HG03439 (cell line): ENCODE measurements at regions not wholly inside any gene's neighbourhood (a gene's known extent, or its start where the extent isn't known, plus 50 kb on each side); places are given as distances from the start of the nearest gene placed in this dataset.

Experiments
- ATAC-seq: cut with Tn5 transposase; IDR thresholded peaks from one replicate; pipeline ENCODE4 v1.9.1; 2021; ENCODE audit warnings: mild to moderate bottlenecking, moderate library complexity; ENCODE audit not compliant: unreplicated experiment

GRCh38 chr10:88058750-88059149 lies 195.3 kb downstream of the PTEN start:
- ATAC-seq = no peak

DNA sequence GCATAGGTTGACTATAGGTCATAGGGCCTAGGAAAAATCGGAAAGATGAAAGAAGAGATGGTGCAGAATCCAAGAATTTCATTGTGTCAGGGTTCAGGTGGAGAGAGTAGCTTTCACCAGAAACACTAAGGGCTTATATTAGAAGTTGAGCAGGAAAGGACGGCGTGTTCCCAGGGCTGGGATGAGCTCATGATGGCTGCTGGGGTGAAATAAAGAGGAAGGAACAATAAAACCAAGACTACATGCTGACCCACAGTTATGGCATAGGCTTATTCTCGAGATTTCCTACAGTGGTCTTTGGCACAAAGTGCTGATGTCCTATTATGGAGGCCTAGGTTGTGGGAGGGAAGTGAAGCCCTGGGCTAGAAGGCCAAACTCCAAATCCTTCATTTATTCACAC lies 195.8 kb downstream of the PTEN start:
- no peak for ATAC-seq

DNA sequence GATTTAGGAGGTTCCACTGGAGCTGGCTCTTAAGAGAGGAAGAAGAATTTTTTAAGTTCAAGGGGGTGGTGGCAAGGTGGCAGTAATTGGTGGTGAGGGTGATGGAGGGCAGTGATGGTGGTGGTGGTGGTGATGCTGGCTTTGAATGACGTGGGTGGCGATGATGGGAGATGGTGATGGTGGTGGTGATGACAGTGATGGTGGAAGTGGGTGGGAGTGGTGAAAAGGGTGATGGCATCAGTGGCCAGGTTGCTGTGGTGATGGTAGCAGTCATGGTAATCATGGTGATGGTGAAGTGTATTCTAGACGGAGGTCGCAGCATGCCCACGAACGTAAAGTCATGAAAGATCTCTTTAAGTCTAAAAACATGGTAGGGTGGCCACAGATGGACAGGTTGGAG lies 197.3 kb downstream of the PTEN start:
- no peak for ATAC-seq

DNA sequence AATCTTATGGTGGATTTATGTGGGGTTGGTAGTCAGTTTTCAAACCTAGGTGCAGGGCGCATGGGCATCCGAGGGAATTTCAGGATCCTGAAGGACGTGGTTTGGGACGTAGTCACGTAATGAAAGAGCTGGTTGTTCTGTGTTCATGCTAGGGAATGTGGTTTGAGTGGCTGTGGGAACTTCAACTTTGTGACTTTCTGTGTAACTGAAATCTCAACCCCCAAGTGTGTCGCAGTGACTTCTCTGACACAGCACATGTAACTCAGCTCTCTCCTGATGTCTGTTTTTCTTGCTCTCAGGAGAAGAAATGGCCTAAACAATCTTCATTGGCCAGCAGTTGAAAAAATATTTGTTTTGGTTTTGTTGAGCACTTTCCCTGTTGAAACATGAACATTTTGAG lies 199.0 kb downstream of the PTEN start:
- ATAC-seq = no peak

DNA sequence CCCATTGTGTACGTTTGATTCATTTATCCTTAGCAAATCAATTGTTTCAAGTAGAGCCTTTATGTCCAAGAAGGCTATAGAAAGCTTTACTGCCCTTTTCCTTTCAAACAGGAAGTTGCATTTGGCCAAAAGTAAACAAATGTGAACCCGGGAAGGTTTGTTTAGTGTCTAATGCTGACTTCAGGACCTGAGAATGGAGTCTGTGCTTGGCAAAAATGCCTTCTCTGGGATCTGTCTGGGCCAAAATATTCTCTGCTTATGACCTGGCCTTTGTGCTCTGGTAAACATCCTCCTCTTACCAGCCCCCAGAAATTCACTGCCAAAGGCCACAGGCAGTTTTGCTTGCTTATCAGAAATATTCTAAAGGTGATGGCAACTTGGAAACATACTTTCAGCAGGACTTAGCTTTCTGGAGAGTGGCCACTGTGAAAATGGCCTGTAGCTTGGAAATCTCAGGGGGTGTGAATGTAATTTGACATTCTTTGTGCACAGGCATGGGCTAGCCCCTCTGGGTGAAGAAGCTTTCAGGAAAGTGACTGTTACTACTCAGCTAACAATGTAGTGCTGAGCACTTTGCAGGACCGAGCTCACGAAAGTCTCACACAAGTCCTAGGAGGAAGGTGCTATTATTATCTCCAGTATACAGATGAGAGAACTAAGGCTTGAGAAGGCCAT lies 199.5 kb downstream of the PTEN start:
- no peak for ATAC-seq

DNA sequence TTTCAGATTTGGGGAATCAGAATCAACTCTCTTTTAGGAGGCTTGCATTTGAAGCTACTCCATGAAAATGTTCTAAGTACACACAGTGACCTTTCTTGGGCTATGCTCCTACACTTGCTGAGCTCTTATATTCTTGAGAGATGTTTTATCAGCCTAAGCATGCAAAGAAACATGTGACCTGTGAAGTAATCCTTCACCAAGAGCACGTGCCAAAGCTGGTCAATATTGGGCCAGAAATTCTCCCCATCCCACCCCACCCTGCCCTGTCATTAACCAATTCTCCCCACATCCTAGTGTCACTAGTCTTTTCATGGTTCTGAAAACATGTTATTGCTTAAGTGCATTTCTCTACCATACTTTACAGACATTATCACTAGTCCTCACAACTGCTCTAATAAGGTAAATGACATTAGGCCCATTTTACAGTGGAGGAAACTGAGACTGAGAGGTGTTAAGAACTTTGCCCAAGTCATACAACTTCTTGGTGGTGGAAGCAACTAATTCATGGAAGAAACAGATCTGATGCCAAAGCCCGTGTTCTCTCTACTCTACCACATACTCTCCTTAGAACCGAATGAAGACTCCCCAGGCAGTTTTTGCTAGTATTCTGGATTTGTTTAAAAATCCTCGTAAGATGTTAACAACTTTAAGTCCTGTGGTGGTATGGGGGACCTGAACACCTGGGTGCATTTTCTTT lies 200.6 kb downstream of the PTEN start:
- no peak for ATAC-seq

- peak; percentile 60 for ATAC-seq
These were observed 201.4 kb downstream of the PTEN start for GRCh38 chr10:88064608-88065382.

- peak; percentile 17 for ATAC-seq
These were observed 202.1 kb downstream of the PTEN start for GRCh38 chr10:88065383-88066049.

- ATAC-seq = no peak
These were observed 202.9 kb downstream of the PTEN start for GRCh38 chr10:88066319-88066718.

GRCh38 chr10:88066876-88067275 lies 203.5 kb downstream of the PTEN start:
- ATAC-seq = no peak

DNA sequence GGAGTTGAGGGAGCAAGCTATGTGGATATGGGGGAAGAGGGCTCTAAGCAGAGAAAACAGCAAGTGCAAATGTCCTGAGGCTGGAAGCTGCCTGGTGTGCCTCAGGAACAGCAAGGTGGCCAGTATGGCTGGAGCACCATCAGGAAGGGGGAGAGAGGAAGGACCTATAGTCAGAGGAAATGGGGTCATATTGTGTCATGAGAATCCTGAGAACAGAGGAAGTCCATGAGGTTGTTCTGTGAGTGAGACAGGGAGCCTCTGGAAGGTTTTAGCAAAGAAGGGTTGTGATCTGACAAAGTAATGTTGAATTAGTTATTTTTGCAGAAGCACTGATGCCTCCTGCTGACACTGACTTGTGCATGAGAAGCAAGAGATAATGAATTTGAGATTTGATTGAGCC lies 204.3 kb downstream of the PTEN start:
- no peak for ATAC-seq

DNA sequence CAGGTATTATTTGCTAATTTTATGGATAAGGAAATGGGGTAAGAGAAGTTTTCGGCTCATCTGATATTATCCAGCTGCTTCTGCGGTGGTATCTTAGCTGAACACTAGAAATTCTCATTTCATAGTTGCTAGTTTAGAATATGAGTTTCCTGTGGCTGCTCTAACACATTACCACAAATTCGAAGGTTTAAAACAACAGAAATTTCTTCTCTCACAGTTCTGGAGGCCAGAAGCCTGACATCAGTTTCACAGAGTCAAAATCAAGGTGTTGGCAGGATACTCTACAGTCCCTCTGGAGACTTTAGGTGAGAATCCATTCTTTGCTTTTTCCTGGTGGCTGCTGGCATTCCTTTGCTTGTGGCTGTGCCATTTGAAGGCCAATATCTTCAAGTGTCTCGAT lies 205.9 kb downstream of the PTEN start:
- no peak for ATAC-seq

DNA sequence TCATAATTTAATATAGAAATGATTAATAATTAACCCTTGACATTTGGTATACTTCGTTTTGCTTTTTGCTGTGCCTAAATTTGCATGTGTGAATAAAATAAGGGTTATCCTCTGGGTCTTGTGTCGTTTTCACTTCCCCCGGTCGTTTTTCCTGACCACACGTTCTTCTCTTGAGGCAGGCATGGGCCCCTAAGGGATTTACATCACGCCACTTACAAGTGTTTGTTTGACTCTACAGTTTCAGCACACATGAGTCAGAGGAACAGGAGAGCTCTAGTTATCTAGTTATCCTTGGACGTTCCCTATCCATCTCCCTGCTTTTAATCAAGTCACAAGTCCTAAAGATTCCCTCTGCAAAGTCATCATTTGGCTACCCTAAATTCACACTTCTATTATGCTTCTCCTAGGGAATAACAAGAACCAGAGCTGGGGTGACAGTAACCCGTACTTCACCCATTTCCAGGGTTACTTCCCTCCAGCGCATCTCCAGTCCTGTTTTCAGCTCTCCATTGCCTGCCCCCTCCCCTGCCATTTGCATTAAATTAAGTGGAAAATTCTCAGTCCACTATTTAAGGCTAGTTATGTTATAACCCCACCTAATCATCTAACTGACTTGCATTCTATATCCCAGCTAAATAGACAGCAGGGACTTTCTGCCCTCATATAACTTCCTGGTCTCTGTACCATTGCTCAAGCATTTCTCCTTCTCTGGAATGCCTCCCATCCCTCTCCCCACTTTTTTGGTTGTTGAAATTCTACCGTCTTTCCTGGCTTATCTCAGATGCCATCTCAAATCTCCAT lies 206.9 kb downstream of the PTEN start:
- peak; percentile 47 for ATAC-seq

- no peak for ATAC-seq
These were observed 208.5 kb downstream of the PTEN start for GRCh38 chr10:88071879-88072278.

DNA sequence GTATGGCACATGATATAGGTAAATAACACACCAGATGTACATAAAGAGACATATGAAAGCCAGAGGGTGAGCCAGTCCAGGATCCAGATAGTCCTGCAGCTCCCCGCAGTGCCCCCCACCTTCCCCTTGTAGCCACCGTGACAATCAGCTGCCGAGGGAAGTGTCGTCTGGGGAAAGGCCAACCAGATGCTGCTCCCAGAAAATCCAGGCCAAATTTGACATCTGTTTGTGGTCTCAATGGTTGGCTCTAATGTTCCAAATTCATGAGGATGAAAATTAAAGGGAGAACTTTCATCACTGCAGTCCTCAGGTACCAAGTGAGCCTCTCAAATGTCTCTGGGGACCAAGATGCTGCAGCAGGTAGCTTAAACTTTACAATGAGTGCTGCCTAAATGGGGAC lies 210.3 kb downstream of the PTEN start:
- ATAC-seq = no peak

DNA sequence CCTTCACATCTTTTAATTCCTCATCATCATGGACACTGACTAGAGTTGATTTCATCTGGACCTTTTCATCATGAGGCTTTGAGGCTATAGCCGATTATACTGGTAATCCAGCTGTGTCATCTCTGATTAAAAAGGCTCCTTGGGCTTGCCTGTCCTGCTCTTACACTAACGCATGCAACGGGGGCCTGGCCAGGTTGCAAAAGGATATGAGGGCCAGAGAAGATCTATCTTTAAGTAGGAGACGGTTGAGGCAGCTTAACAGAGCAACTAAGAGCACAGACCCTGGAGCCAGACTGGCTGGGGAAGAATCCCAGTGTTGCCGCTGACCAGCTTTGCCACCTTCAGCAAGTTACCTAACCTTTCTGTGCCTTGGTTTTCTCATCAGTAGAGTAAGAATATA lies 211.5 kb downstream of the PTEN start:
- ATAC-seq = no peak

DNA sequence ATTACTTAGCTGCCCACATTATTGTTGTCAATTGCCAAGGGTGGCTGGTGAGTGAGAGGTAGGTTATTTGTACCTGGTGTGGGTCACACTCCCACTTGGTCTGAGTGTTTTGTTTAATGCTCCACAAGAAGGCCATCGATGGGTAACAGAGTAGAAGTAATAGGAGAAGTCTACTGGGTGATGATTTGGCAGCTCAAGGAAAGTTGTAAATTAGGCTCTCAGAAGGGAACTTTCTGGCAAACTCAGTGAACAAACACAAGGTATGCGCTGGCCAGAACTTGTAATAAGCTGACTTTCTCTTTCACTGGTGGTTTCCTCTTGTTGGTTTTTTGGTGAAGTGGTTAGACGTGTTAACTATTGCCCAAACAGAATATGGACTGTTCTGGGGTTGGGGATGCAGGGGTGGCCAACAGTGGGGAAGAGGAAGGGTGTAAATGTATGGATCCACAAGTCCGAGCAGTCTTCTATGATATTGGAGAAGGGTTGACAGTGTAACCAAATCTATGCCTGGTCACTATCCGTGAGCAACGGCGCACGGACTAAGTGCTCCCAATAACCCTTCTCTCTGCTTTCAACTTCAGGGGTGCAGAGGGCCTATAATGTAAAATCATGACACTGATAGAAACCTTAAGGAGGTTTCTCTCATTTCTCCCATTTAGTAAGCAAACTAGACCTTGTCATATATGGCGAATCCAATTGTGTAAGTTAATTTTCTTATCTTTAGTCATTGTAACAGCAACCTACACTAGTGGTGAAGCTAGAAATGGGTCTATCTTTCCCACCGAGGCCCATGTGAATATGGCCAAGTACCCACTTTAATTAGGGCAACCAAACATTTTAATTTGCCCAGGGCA lies 212.8 kb downstream of the PTEN start:
- ATAC-seq = no peak

- ATAC-seq = no peak
These were observed 214.6 kb downstream of the PTEN start for GRCh38 chr10:88077977-88078376.

DNA sequence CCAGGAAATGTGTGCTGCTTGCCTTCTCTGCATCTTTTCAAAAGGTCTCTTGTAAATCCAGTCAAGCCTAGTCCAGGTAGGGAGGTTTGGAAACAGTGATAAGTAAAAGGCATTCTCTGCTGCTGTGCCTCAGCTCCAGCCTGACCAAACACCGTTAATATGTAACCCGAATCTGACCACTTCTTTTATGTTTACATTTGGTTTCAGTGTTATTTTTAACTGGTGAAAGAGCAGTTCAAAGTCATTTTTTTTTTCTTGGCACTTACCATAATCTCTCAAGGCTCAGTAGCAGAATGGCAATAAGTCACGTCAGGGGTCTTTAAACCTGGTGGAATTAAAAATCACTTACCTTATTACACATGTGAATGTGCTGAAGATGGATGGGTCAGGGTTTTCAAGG lies 216.8 kb downstream of the PTEN start:
- ATAC-seq = no peak
